Neural crest cell (in vitro differentiated cells): ENCODE measurements at regions not wholly inside any gene's neighbourhood (a gene's known extent, or its start where the extent isn't known, plus 50 kb on each side); places are given as distances from the start of the nearest gene placed in this dataset.

Experiments used
- DNase-seq: peaks from one replicate; pipeline ENCODE4 v3.0.0; 2021; ENCODE audit warnings: low read depth, mixed read lengths, low spot score
- H3K27ac Mint-ChIP-seq: one replicate; pipeline ENCODE4 v1.8.0; 2021; ENCODE audit warnings: mild to moderate bottlenecking, mixed read lengths; ENCODE audit not compliant: unreplicated experiment
- H3K27me3 Mint-ChIP-seq: 2 replicates; pipeline ENCODE4 v1.8.0; 2021; ENCODE audit warnings: low read depth, mild to moderate bottlenecking, mixed read lengths
- H3K36me3 Mint-ChIP-seq: 2 replicates; pipeline ENCODE4 v1.8.0; 2021; ENCODE audit warnings: low read depth, mild to moderate bottlenecking, mixed read lengths
- H3K4me1 Mint-ChIP-seq: 2 replicates; pipeline ENCODE4 v1.8.0; 2021; ENCODE audit warnings: mixed read lengths
- H3K4me3 Mint-ChIP-seq: one replicate; pipeline ENCODE4 v1.8.0; 2021; ENCODE audit warnings: mild to moderate bottlenecking, mixed read lengths
- H3K9me3 Mint-ChIP-seq: 2 replicates; pipeline ENCODE4 v1.8.0; 2021; ENCODE audit warnings: mixed read lengths
- TF ChIP-seq, protein P1 (sequence below): fragments of 200-600 bp; sonication (generic); conservative IDR thresholded peaks from 2 replicates; pipeline ENCODE4 v1.5.0; 2021; ENCODE audit warnings: antibody characterized with exemption, mild to moderate bottlenecking

DNA sequence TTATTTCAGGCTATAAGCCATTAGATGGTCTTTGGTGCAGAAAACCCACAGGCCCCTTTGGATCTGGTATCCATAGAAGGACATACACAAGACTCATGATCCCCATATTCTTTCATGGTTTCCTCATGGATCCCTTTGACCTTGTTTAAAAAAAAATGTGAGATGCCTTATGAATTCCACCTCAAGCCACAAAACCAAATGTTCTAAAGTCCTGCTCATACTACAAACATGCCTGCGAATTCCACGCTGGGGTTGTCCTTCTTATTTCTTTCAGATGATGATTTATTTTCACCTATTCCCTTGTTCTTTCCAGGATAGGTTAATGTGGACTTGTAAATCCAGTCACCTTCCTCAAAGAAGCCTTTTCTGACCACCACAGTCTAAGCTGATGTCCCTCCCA lies 256.9 kb upstream of the DPYD start:
- H3K27me3 Mint-ChIP-seq: no peaks in the 10 kb centered on the region
- H3K36me3 Mint-ChIP-seq: no peaks in the 10 kb centered on the region
- TF ChIP-seq, protein P1, sequence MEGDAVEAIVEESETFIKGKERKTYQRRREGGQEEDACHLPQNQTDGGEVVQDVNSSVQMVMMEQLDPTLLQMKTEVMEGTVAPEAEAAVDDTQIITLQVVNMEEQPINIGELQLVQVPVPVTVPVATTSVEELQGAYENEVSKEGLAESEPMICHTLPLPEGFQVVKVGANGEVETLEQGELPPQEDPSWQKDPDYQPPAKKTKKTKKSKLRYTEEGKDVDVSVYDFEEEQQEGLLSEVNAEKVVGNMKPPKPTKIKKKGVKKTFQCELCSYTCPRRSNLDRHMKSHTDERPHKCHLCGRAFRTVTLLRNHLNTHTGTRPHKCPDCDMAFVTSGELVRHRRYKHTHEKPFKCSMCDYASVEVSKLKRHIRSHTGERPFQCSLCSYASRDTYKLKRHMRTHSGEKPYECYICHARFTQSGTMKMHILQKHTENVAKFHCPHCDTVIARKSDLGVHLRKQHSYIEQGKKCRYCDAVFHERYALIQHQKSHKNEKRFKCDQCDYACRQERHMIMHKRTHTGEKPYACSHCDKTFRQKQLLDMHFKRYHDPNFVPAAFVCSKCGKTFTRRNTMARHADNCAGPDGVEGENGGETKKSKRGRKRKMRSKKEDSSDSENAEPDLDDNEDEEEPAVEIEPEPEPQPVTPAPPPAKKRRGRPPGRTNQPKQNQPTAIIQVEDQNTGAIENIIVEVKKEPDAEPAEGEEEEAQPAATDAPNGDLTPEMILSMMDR: no peak
- H3K27ac Mint-ChIP-seq: no peak overlapping the region
- peaks cover 6% of the 10 kb centered on the region for H3K4me1 Mint-ChIP-seq
- DNase-seq: no peak
- H3K4me3 Mint-ChIP-seq: no peak overlapping the region
- no peaks in the 10 kb centered on the region for H3K9me3 Mint-ChIP-seq

DNA sequence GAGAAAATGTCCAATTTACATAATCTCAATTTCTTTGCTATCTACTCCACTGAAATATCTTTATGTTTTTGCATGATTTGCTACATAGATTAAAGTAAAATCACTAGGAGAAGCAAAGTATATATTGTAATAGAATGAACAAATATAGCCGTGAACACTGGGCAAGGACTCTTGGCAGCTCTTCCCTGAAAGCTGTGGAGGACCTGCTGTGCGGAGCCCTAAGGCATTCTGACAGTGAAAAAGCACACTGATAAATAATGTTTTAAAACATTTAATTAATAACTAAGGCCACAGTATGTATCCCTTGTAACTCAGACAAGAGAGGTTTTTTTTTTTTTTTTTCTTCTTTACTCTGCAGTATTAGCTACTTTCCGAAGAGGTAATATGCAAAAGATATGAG lies 256.1 kb upstream of the DPYD start:
- Mint-ChIP-seq H3K27me3 (no peaks in the 10 kb centered on the region), H3K36me3 (no peaks in the 10 kb centered on the region), H3K4me3 (no peak overlapping the region), H3K4me1 (peaks cover 6% of the 10 kb centered on the region), H3K9me3 (no peaks in the 10 kb centered on the region), H3K27ac (no peak overlapping the region)
- DNase-seq: no peak
- TF ChIP-seq, protein P1: no peak

- Mint-ChIP-seq H3K4me3 (no peak overlapping the region), H3K27me3 (no peaks in the 10 kb centered on the region), H3K36me3 (no peaks in the 10 kb centered on the region), H3K9me3 (no peaks in the 10 kb centered on the region), H3K27ac (no peak overlapping the region), H3K4me1 (peaks cover 6% of the 10 kb centered on the region)
- TF ChIP-seq, protein P1: no peak
- DNase-seq: no peak
Measured at GRCh38 chr1:98176414-98176813, 255.6 kb upstream of the DPYD start.

- no peaks in the 10 kb centered on the region for H3K9me3 Mint-ChIP-seq
- H3K4me1 Mint-ChIP-seq: peaks cover 6% of the 10 kb centered on the region
- no peak for DNase-seq
- TF ChIP-seq, protein P1: no peak
- H3K4me3 Mint-ChIP-seq: no peak overlapping the region
- H3K27ac Mint-ChIP-seq: no peak overlapping the region
- H3K27me3 Mint-ChIP-seq: no peaks in the 10 kb centered on the region
- no peaks in the 10 kb centered on the region for H3K36me3 Mint-ChIP-seq
Measured at GRCh38 chr1:98172578-98172977, 251.7 kb upstream of the DPYD start.

DNA sequence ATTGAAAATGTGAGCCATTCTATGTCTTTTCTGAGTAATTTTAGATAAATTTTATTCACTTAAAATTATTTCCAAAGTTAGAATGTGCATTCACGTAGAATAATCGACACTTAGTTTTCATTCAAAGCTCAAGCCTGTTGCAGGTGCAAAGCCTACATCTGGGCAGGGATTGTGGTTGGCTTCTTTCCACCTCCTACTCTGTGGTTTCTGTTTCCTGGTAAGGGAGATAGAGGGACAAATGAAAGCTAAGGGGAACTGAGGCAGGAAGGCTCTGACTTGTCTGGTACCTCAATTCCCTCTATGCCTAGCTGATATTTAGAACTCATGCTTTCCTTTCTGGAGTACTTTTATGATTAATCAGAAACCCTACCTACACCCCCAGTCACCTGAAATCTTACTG lies 251.2 kb upstream of the DPYD start:
- TF ChIP-seq, protein P1: no peak
- no peaks in the 10 kb centered on the region for H3K36me3 Mint-ChIP-seq
- DNase-seq: no peak
- no peaks in the 10 kb centered on the region for H3K27me3 Mint-ChIP-seq
- no peak overlapping the region for H3K4me3 Mint-ChIP-seq
- peaks cover 6% of the 10 kb centered on the region for H3K4me1 Mint-ChIP-seq
- no peaks in the 10 kb centered on the region for H3K9me3 Mint-ChIP-seq
- H3K27ac Mint-ChIP-seq: no peak overlapping the region

GRCh38 chr1:98164509-98164908 lies 243.7 kb upstream of the DPYD start:
- TF ChIP-seq, protein P1: no peak
- no peak for DNase-seq
- Mint-ChIP-seq H3K9me3 (no peaks in the 10 kb centered on the region), H3K27me3 (no peaks in the 10 kb centered on the region), H3K4me3 (no peak overlapping the region), H3K27ac (no peak overlapping the region), H3K36me3 (no peaks in the 10 kb centered on the region), H3K4me1 (no peaks in the 10 kb centered on the region)
